Stimulated activated CD4-positive, alpha-beta T cell treated with anti-CD3 and anti-CD28 coated beads, Interleukin-2, amount 100 ng/mL, for 48 hours (primary cell): ENCODE measurements at regions not wholly inside any gene's neighbourhood (a gene's known extent, or its start where the extent isn't known, plus 50 kb on each side); places are given as distances from the start of the nearest gene placed in this dataset.
"Not testable (repeated sequence)": the region's sequence is repeated elsewhere in the genome, so short reads cannot be mapped to it uniquely, and the experiment has no call there.

ENCODE experiments used
- DNase-seq, 2 donors: peaks; one replicate each; pipeline ENCODE4 v3.0.0-alpha.2; 2020

GRCh38 chr9:29060041-29060440 lies 1486.8 kb upstream of the C9orf72 start:
- DNase-seq: no peak

- no peak for DNase-seq
Measured at GRCh38 chr9:29062446-29062845, 1489.2 kb upstream of the C9orf72 start.

GRCh38 chr9:29063031-29063430 lies 1489.8 kb upstream of the C9orf72 start:
- no peak for DNase-seq

- DNase-seq: no peak
Measured at GRCh38 chr9:29066141-29066640, 1492.9 kb upstream of the C9orf72 start.

GRCh38 chr9:29068461-29068860 lies 1495.2 kb upstream of the C9orf72 start:
- no peak for DNase-seq

- no peak for DNase-seq
Measured at GRCh38 chr9:29069376-29069775, 1496.1 kb upstream of the C9orf72 start.

- DNase-seq: no peak
Measured at GRCh38 chr9:29078063-29078666, 1504.9 kb upstream of the C9orf72 start.

- DNase-seq: no peak
Measured at GRCh38 chr9:29100762-29101161, 1527.5 kb upstream of the C9orf72 start.

- DNase-seq: not testable (repeated sequence)
Measured at GRCh38 chr9:29104166-29104565, 1530.9 kb upstream of the C9orf72 start.

GRCh38 chr9:29118555-29118954 lies 1545.3 kb upstream of the C9orf72 start:
- no peak for DNase-seq

- DNase-seq: no peak
Measured at GRCh38 chr9:29126783-29127182, 1553.5 kb upstream of the C9orf72 start.

- no peak for DNase-seq
Measured at GRCh38 chr9:29129763-29130162, 1556.5 kb upstream of the C9orf72 start.

GRCh38 chr9:29144476-29144875 lies 1571.2 kb upstream of the C9orf72 start:
- DNase-seq: no peak

- DNase-seq: no peak
Measured at GRCh38 chr9:29150606-29151005, 1577.3 kb upstream of the C9orf72 start.

- DNase-seq: no peak
Measured at GRCh38 chr9:29160763-29161353, 1587.6 kb upstream of the C9orf72 start.

GRCh38 chr9:29174136-29174535 lies 1600.9 kb upstream of the C9orf72 start:
- no peak for DNase-seq

GRCh38 chr9:29176231-29176630 lies 1603.0 kb upstream of the C9orf72 start:
- DNase-seq: no peak

GRCh38 chr9:29176786-29177185 lies 1603.5 kb upstream of the C9orf72 start:
- no peak for DNase-seq

- no peak for DNase-seq
Measured at GRCh38 chr9:29183971-29184370, 1610.7 kb upstream of the C9orf72 start.

GRCh38 chr9:29188771-29189170 lies 1615.5 kb upstream of the C9orf72 start:
- DNase-seq: not testable (repeated sequence)

- not testable (repeated sequence) for DNase-seq
Measured at GRCh38 chr9:29189221-29189620, 1615.9 kb upstream of the C9orf72 start.

GRCh38 chr9:29198861-29199260 lies 1625.6 kb upstream of the C9orf72 start:
- no peak for DNase-seq

GRCh38 chr9:29199975-29200374 lies 1626.7 kb upstream of the C9orf72 start:
- no peak for DNase-seq

GRCh38 chr9:29200650-29201049 lies 1627.4 kb upstream of the C9orf72 start:
- DNase-seq: no peak
